EL (cell line): ENCODE measurements at regions not wholly inside any gene's neighbourhood (a gene's known extent, or its start where the extent isn't known, plus 50 kb on each side); places are given as distances from the start of the nearest gene placed in this dataset.
A peak's percentile ranks its signal among the peaks of the same experiment; 100 is the strongest.
"Not testable (repeated sequence)": the region's sequence is repeated elsewhere in the genome, so short reads cannot be mapped to it uniquely, and the experiment has no call there.

ENCODE experiments used
- DNase-seq: peaks from one replicate; pipeline ENCODE4 v3.0.0-alpha.2; 2016

- DNase-seq: peak; percentile 42
These were observed 74.6 kb downstream of the AASDHPPT start for GRCh38 chr11:106152013-106152412.

- peak; percentile 29 for DNase-seq
These were observed 75.4 kb downstream of the AASDHPPT start for GRCh38 chr11:106152824-106153223.

GRCh38 chr11:106156290-106156937, 79.0 kb downstream of the AASDHPPT start:
- peak; percentile 57 for DNase-seq

- no peak for DNase-seq
These were observed 80.9 kb downstream of the AASDHPPT start for GRCh38 chr11:106158406-106158805.

GRCh38 chr11:106159836-106160235, 82.4 kb downstream of the AASDHPPT start:
- peak; percentile 12 for DNase-seq

GRCh38 chr11:106160494-106160893, 83.0 kb downstream of the AASDHPPT start:
- peak; percentile 2 for DNase-seq

GRCh38 chr11:106161775-106162634, 84.5 kb downstream of the AASDHPPT start:
- DNase-seq: no peak

GRCh38 chr11:106167085-106167484, 89.6 kb downstream of the AASDHPPT start:
- DNase-seq: no peak

- peak; percentile 26 for DNase-seq
These were observed 95.0 kb downstream of the AASDHPPT start for GRCh38 chr11:106172386-106172991.

- DNase-seq: no peak
These were observed 95.8 kb downstream of the AASDHPPT start for GRCh38 chr11:106173291-106173690.

- DNase-seq: not testable (repeated sequence)
These were observed 96.5 kb downstream of the AASDHPPT start for GRCh38 chr11:106174003-106174402.

- DNase-seq: no peak
These were observed 99.4 kb downstream of the AASDHPPT start for GRCh38 chr11:106176817-106177216.

GRCh38 chr11:106177311-106177710, 99.8 kb downstream of the AASDHPPT start:
- DNase-seq: no peak

- DNase-seq: no peak
These were observed 100.9 kb downstream of the AASDHPPT start for GRCh38 chr11:106178361-106178760.

- no peak for DNase-seq
These were observed 101.6 kb downstream of the AASDHPPT start for GRCh38 chr11:106179048-106179447.

- no peak for DNase-seq
These were observed 109.2 kb downstream of the AASDHPPT start for GRCh38 chr11:106186630-106187029.

GRCh38 chr11:106187860-106188456, 110.5 kb downstream of the AASDHPPT start:
- no peak for DNase-seq

- DNase-seq: no peak
These were observed 116.5 kb downstream of the AASDHPPT start for GRCh38 chr11:106193956-106194355.

- no peak for DNase-seq
These were observed 120.0 kb downstream of the AASDHPPT start for GRCh38 chr11:106197438-106197837.

- DNase-seq: no peak
These were observed 125.6 kb downstream of the AASDHPPT start for GRCh38 chr11:106202935-106203620.

GRCh38 chr11:106208760-106209159, 131.3 kb downstream of the AASDHPPT start:
- no peak for DNase-seq

GRCh38 chr11:106212081-106212480, 134.6 kb downstream of the AASDHPPT start:
- no peak for DNase-seq

- no peak for DNase-seq
These were observed 138.8 kb downstream of the AASDHPPT start for GRCh38 chr11:106216281-106216680.
